Stimulated activated CD8-positive, alpha-beta memory T cell treated with anti-CD3 and anti-CD28 coated beads, Interleukin-2, amount 100 ng/mL, for 1 hour (primary cell): ENCODE measurements at regions not wholly inside any gene's neighbourhood (a gene's known extent, or its start where the extent isn't known, plus 50 kb on each side); places are given as distances from the start of the nearest gene placed in this dataset.

ENCODE experiments used
- DNase-seq, 2 donors: peaks; one replicate each; pipeline ENCODE4 v3.0.0-alpha.2; 2020; ENCODE audit warnings: low read depth in 2 of 2

GRCh38 chr21:36628106-36628505 lies 70.8 kb upstream of the SIM2 start:
- no peak for DNase-seq

- DNase-seq = no peak
Observed at GRCh38 chr21:36628761-36629460, 70.0 kb upstream of the SIM2 start.

- DNase-seq = peak; percentile 31 to 35
Observed at GRCh38 chr21:36630485-36631206, 68.3 kb upstream of the SIM2 start.

- no peak for DNase-seq
Observed at GRCh38 chr21:36636016-36636415, 62.9 kb upstream of the SIM2 start.

GRCh38 chr21:36636439-36636838 lies 62.5 kb upstream of the SIM2 start:
- no peak for DNase-seq

- no peak for DNase-seq
Observed at GRCh38 chr21:36639769-36640168, 59.1 kb upstream of the SIM2 start.

GRCh38 chr21:36640174-36640720 lies 58.7 kb upstream of the SIM2 start:
- DNase-seq = no peak

GRCh38 chr21:36640721-36641244 lies 58.1 kb upstream of the SIM2 start:
- no peak for DNase-seq

GRCh38 chr21:36641346-36641745 lies 57.6 kb upstream of the SIM2 start:
- no peak for DNase-seq

- no peak for DNase-seq
Observed at GRCh38 chr21:36641886-36642285, 57.0 kb upstream of the SIM2 start.

- DNase-seq = no peak
Observed at GRCh38 chr21:36642777-36643176, 56.1 kb upstream of the SIM2 start.

- DNase-seq = no peak
Observed at GRCh38 chr21:36643374-36644250, 55.3 kb upstream of the SIM2 start.

- no peak for DNase-seq
Observed at GRCh38 chr21:36646011-36646410, 52.9 kb upstream of the SIM2 start.

GRCh38 chr21:36646645-36647044 lies 52.3 kb upstream of the SIM2 start:
- no peak for DNase-seq

GRCh38 chr21:36647279-36648093 lies 51.4 kb upstream of the SIM2 start:
- no peak for DNase-seq
